HL-60 (cell line): ENCODE measurements at regions not wholly inside any gene's neighbourhood (a gene's known extent, or its start where the extent isn't known, plus 50 kb on each side); places are given as distances from the start of the nearest gene placed in this dataset.

Experiments
- CTCF ChIP-seq: IDR thresholded peaks from one replicate; pipeline ENCODE4 v1.5.1; 2011; ENCODE audit warnings: low read length, control low read depth, inconsistent platforms; ENCODE audit not compliant: insufficient read depth
- GABPA ChIP-seq: IDR thresholded peaks from 2 replicates; pipeline ENCODE4 v1.6.1; 2012; ENCODE audit warnings: low read depth
- POLR2AphosphoS5 ChIP-seq: IDR thresholded peaks from 2 replicates; pipeline ENCODE4 v1.6.1; 2012; ENCODE audit warnings: low read depth
- REST ChIP-seq: IDR thresholded peaks from 2 replicates; pipeline ENCODE4 v1.6.1; 2012; ENCODE audit warnings: low read depth; ENCODE audit not compliant: insufficient replicate concordance

- no peak for TF ChIP-seq CTCF
- no peak for TF ChIP-seq REST
- TF ChIP-seq POLR2AphosphoS5: no peak
- no peak for TF ChIP-seq GABPA
Measured at GRCh38 chr1:188237573-188238348, 1409.0 kb downstream of the PLA2G4A start.
